Hepatocyte (in vitro differentiated cells): ENCODE measurements at regions not wholly inside any gene's neighbourhood (a gene's known extent, or its start where the extent isn't known, plus 50 kb on each side); places are given as distances from the start of the nearest gene placed in this dataset.

Experiments used
- CTCF ChIP-seq: fragments of 200-600 bp; sonication (generic); IDR thresholded peaks from 2 replicates; pipeline ENCODE4 v1.5.1; 2016; ENCODE audit warnings: antibody characterized with exemption, mild to moderate bottlenecking; ENCODE audit not compliant: poor library complexity
- EZH2 ChIP-seq: fragments of 200-600 bp; sonication (generic); IDR thresholded peaks from 2 replicates; pipeline ENCODE4 v1.6.1; 2016; ENCODE audit warnings: antibody characterized with exemption, mild to moderate bottlenecking, borderline replicate concordance
- EZH2phosphoT487 ChIP-seq: fragments of 200-600 bp; sonication (generic); IDR thresholded peaks from one replicate; pipeline ENCODE4 v1.6.1; 2018; ENCODE audit warnings: antibody characterized with exemption, mild to moderate bottlenecking, low read depth, moderate library complexity; ENCODE audit not compliant: unreplicated experiment, severe bottlenecking

- TF ChIP-seq CTCF, result no peak
- TF ChIP-seq EZH2, result no peak
- peak; percentile 98 for TF ChIP-seq EZH2phosphoT487
These were observed 448.7 kb upstream of the POM121L12 start for GRCh38 chr7:52586704-52587103.
